ENCODE measurements at regions not wholly inside any gene's neighbourhood (a gene's known extent, or its start where the extent isn't known, plus 50 kb on each side); places are given as distances from the start of the nearest gene placed in this dataset.

DNA sequence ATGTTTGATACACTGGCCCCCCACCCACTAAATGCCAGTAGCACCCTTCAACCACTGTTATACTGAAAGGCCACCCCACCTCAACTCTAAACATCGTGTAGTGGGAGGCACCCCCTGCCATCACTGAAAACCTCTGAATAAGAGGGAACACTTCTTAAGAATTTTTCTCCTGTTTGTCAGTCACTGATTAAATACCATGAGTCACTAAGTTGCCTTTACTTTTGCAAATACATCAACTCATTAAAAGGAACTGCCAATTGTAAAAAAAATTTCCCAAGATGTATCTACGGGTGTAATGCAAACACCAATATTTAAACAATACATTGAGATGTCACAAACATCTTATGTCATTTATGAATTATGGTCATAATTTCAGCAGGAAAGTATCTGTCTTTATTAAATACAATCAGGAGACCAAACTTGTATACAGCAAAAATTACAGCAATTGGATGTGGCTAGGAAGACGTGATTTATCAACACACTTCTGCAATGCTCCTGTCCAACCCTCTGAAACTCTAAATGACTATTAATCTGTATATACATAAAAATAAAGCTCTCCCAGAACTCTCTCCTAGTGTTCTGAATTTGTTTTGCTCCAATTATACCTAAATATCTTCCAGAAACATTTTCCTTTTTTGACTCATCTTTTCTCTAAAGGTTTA lies 144.1 kb upstream of the STK17B start:
- WGBS (ENCODE audit: insufficient coverage): 100% methylated on average over 1 of the region's 3 CpGs
- POLR2A ChIA-PET: no interaction called here

DNA sequence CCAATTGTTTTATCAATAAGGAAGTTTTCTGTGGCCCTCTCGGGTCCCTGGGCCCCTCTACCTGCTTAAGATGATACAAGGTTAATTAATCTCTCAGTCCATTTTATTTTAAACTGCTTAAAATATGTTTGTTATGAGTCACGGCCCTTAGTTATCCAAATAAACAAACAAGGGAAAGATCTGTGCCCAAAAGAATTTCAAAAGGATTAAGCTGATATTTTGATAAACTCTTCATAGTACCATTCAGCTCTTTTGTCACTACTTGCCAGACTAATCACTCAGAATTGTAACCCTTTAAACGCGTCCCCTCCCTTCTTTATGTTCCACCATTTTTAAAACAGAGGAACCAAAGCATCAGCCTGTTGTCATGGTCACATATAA lies 144.7 kb upstream of the STK17B start:
- no peaks in the 10 kb centered on the region for H3K4me1 Mint-ChIP-seq
- H3K27me3 ChIP-seq (replicated peaks in 1 of 4; ENCODE audit: control extremely low read depth in 1 of 4, control insufficient read depth in 3 of 4, insufficient read depth in 4 of 4, low read length in 3 of 4): no peaks in the 10 kb centered on the region
- H3K36me3 ChIP-seq (replicated peaks in 1 of 2; ENCODE audit: control extremely low read depth in 1 of 2, control insufficient read depth in 1 of 2, extremely low read depth in 1 of 2, insufficient read depth in 2 of 2, low read length in 1 of 2): no peaks in the 10 kb centered on the region
- ATAC-seq (ENCODE audit: low read depth) (no peak), DNase-seq (no peak)
- H2AFZ ChIP-seq (ENCODE audit: insufficient read depth, low read depth, low read length, poor library complexity, severe bottlenecking): no peak overlapping the region
- no peaks in the 10 kb centered on the region for H3K27me3 Mint-ChIP-seq
- H3K4me1 ChIP-seq (ENCODE audit: control insufficient read depth in 2 of 2, insufficient read depth in 2 of 2, low read length in 2 of 2): no peaks in the 10 kb centered on the region
- H3K4me3 ChIP-seq (ENCODE audit: control extremely low read depth in 1 of 5, extremely low read depth in 1 of 5, insufficient read depth in 1 of 5, low read depth in 2 of 5, low read length in 4 of 5): no peak overlapping the region
- no peaks in the 10 kb centered on the region for H4K20me1 ChIP-seq (ENCODE audit: control insufficient read depth, insufficient read depth, low read length, poor library complexity, severe bottlenecking)
- no peaks in the 10 kb centered on the region for H3K9me3 ChIP-seq (ENCODE audit: control extremely low read depth in 1 of 3, control insufficient read depth in 2 of 3, insufficient read depth in 1 of 3, low read length in 2 of 3)
- H3K79me2 ChIP-seq (ENCODE audit: control insufficient read depth, insufficient read depth, low read length): no peaks in the 10 kb centered on the region
- no peak overlapping the region for H3K9ac ChIP-seq (ENCODE audit: low read length)
- no peak overlapping the region for H3K27ac Mint-ChIP-seq
- H3K9me3 Mint-ChIP-seq (ENCODE audit: insufficient read depth): no peaks in the 10 kb centered on the region
- ChIA-PET POLR2A (no interaction called here), CTCF (interaction anchor here (0.7 kb wide), 1 partner anchor 702 kb away, joined by 3 read pairs; no protein-coding TSS in a partner anchor)
- no peak overlapping the region for H3K27ac ChIP-seq (ENCODE audit: low read length in 2 of 2)
- TF ChIP-seq EZH2 (IDR thresholded peaks at IDR 0.05; ENCODE audit: borderline replicate concordance, insufficient read depth, low read depth, low read length, poor library complexity, severe bottlenecking): no peak
- TF ChIP-seq, protein P1, sequence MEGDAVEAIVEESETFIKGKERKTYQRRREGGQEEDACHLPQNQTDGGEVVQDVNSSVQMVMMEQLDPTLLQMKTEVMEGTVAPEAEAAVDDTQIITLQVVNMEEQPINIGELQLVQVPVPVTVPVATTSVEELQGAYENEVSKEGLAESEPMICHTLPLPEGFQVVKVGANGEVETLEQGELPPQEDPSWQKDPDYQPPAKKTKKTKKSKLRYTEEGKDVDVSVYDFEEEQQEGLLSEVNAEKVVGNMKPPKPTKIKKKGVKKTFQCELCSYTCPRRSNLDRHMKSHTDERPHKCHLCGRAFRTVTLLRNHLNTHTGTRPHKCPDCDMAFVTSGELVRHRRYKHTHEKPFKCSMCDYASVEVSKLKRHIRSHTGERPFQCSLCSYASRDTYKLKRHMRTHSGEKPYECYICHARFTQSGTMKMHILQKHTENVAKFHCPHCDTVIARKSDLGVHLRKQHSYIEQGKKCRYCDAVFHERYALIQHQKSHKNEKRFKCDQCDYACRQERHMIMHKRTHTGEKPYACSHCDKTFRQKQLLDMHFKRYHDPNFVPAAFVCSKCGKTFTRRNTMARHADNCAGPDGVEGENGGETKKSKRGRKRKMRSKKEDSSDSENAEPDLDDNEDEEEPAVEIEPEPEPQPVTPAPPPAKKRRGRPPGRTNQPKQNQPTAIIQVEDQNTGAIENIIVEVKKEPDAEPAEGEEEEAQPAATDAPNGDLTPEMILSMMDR (IDR thresholded peaks at IDR 0.05): no peak
- intact Hi-C loops (cut with micrococcal nuclease): no loop called here
- no peak overlapping the region for H3K4me2 ChIP-seq (replicated peaks; ENCODE audit: low read depth, low read length, poor library complexity, severe bottlenecking)
- no peak overlapping the region for H3K4me3 Mint-ChIP-seq
- no CpG with 5 or more reads among the region's 4 CpGs for WGBS (ENCODE audit: insufficient coverage)

More for the DNA sequence above, 144.1 kb upstream of the STK17B start:
- Histone ChIP-seq H3K4me1 (ENCODE audit: control insufficient read depth in 2 of 2, insufficient read depth in 2 of 2, low read length in 2 of 2) (no peaks in the 10 kb centered on the region), H3K27me3 (replicated peaks in 1 of 4; ENCODE audit: control extremely low read depth in 1 of 4, control insufficient read depth in 3 of 4, insufficient read depth in 4 of 4, low read length in 3 of 4) (no peaks in the 10 kb centered on the region), H3K4me2 (replicated peaks; ENCODE audit: low read depth, low read length, poor library complexity, severe bottlenecking) (no peak overlapping the region), H3K9ac (ENCODE audit: low read length) (no peak overlapping the region), H3K36me3 (replicated peaks in 1 of 2; ENCODE audit: control extremely low read depth in 1 of 2, control insufficient read depth in 1 of 2, extremely low read depth in 1 of 2, insufficient read depth in 2 of 2, low read length in 1 of 2) (no peaks in the 10 kb centered on the region), H3K27ac (ENCODE audit: low read length in 2 of 2) (no peak overlapping the region), H4K20me1 (ENCODE audit: control insufficient read depth, insufficient read depth, low read length, poor library complexity, severe bottlenecking) (no peaks in the 10 kb centered on the region), H2AFZ (ENCODE audit: insufficient read depth, low read depth, low read length, poor library complexity, severe bottlenecking) (no peak overlapping the region), H3K9me3 (ENCODE audit: control extremely low read depth in 1 of 3, control insufficient read depth in 2 of 3, insufficient read depth in 1 of 3, low read length in 2 of 3) (no peaks in the 10 kb centered on the region), H3K4me3 (ENCODE audit: control extremely low read depth in 1 of 5, extremely low read depth in 1 of 5, insufficient read depth in 1 of 5, low read depth in 2 of 5, low read length in 4 of 5) (no peak overlapping the region), H3K79me2 (ENCODE audit: control insufficient read depth, insufficient read depth, low read length) (no peaks in the 10 kb centered on the region)
- H3K9me3 Mint-ChIP-seq (ENCODE audit: insufficient read depth): no peaks in the 10 kb centered on the region
- intact Hi-C loops (cut with micrococcal nuclease): no loop called here
- H3K27ac Mint-ChIP-seq: no peak overlapping the region
- TF ChIP-seq EZH2 (IDR thresholded peaks at IDR 0.05; ENCODE audit: borderline replicate concordance, insufficient read depth, low read depth, low read length, poor library complexity, severe bottlenecking): no peak
- TF ChIP-seq, protein P1 (IDR thresholded peaks at IDR 0.05): no peak
- CTCF ChIA-PET: interaction anchor here (0.7 kb wide), 1 partner anchor 701 kb away, joined by 3 read pairs; no protein-coding TSS in a partner anchor
- DNase-seq: no peak
- no peaks in the 10 kb centered on the region for H3K27me3 Mint-ChIP-seq
- H3K4me3 Mint-ChIP-seq: no peak overlapping the region
- no peak for ATAC-seq (ENCODE audit: low read depth)
- no peaks in the 10 kb centered on the region for H3K4me1 Mint-ChIP-seq
